Activated naive CD4-positive, alpha-beta T cell treated with anti-CD3 and anti-CD28 coated beads, Interleukin-2, amount 50 U/mL, for 16 hours (primary cell): ENCODE measurements at regions not wholly inside any gene's neighbourhood (a gene's known extent, or its start where the extent isn't known, plus 50 kb on each side); places are given as distances from the start of the nearest gene placed in this dataset.
A peak's percentile ranks its signal among the peaks of the same experiment; 100 is the strongest.
"Not testable (repeated sequence)": the region's sequence is repeated elsewhere in the genome, so short reads cannot be mapped to it uniquely, and the experiment has no call there.

Experiments used
- DNase-seq: peaks from one replicate; pipeline ENCODE4 v3.0.0-alpha.2; 2020

DNA sequence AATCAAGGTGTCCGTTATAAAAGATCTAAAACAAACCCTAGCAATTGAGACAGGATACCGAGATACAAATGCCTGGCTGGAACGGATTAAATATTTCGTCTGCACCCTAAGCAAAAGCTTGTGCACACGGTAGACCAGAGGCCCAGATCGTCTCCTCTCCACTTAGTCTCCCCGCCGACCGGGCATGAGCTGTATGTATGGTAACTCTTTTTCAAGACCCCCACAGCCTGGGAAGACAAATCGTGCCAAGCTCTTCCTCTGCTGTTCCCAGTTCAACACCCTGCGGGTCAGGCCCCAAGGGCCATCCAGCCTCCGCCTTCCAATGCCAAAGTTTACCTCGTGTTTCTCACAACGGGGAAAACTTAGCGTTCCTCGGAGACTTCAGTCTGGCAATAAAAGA lies 285.7 kb upstream of the GALNT17 start:
- no peak for DNase-seq

DNA sequence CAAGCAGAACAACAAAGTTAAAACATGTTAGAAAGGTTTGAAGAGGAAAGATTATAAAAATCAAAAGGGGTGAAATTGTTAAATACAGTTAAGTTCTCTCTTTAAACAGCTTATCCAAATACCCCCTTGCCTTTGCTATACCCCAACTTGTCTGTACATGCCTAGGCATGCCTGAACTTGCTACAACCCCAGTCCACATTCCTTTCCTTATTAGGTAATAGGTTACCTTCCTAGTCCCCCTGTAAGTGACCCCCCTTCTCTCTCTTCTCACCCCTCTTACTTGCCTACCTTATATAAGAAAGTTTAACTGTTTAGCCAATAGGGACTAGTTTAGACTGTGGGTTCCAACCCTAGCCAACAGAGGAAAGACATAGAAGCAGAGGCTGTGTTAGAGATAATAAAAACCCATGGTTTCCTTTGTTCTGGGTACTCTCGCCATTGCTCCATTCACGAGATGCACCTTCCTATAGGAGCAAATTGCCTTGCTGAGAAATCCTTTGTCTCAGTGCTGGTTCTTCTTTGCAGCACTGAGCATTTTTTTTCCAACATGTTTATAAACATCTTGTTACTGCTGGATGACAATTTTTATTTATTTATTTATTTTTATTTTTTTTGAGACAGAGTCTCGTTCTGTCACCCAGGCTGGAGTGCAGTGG lies 282.2 kb upstream of the GALNT17 start:
- DNase-seq, result no peak

DNA sequence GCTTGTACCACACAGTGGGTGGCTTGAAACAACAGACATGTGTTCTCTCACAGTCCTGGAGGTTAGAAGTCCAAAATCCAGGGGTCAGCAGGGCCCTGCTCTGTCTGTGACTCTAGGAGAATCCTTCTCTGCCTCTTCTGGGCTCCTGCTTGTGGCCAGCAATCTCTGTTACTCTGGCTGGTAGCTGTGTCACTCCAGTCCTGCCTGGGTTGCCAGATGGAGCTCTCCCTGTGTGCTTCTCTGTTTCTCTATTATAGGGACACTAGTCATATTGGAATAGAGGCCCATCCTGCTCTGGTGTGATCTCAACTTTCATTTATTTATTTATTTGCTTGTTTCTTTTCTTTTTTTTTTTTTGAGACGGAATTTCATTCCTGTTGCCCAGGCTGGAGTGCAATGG lies 276.6 kb upstream of the GALNT17 start:
- no peak for DNase-seq

DNA sequence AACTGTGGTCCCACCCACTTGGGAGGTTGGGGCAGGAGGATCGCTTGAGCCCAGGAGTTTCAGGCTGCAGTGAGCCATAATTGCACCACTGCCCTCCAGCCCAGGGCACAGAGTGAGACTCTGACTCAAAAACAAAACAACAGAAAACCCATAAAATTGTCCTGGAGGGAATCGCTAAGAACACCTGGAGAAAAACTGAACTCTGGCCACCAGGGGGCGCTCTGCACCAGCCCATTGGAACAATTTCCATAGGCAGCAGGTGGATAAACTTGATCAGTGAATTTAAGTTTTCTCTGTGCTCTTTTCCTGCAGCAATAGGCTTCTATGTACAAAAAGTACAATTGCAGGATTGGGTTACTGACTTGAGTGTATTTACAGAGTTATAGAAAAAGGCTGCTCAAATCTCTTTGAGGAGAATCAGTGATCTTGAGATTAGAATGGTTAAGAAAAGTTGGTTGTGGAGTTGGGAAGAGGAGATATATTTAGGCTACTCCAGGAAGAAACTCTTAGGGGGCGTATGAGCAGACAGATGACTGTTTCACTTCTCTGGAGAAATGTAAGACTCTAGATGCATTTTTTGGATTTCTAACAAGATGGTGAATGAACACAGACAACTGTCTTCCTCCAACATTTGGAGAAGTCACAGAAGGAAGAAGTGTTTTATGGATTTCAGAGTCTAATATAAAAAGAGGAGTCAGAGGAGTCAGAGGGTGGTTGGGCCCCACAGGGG lies 274.9 kb upstream of the GALNT17 start:
- peak; percentile 23 for DNase-seq

DNA sequence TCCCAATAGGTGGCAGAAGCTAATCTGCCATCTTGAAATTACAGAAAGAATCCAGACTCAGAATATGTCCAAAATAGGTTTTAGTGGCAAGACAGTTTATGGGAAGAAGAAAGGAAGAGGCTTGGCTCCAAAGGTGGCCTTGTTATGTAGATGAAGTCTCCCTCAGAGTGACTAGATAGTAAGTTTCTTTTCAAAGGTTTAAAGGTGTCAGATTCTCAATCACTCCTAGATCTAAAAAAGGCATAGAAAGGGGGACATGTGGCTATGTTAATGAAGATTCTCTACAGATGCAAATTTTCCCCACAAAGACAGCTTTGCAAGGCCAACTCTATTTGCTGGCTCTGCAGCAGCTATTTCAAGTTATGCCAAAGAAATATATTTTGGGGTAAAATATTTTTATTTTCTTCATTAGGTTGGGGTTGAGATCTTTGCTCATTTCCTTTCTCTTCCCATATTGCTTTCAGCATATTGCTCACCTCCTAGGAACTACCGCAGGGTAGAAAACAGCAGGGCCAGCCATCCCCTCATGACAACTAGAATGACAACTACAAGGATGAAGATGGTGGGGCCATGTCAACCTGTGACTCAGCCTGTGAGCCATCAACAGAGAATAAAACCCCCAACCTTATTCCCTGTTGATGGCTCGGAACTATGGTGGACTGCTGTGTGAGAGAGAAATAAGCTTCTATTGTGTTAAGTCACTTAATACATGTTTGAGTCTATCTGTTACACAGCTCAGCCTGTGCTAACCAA lies 274.0 kb upstream of the GALNT17 start:
- DNase-seq, result no peak

DNA sequence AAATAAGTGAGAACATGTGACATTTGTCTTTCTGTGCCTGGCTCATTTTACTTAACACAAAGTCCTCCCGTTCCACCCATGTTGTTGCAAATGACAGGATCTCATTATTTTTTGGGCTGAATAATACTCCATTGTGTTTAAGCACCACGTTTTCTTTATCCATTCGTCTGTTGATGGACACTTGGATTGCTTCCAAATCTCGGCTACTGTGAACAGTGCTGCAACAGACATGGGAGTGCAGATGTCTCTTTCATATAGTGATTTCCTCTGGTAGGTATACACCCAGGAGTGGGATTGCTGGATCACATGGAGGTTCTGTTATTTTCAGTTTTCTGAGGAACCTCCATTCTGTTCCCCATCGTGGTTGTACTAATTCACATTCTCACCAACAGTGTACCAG lies 264.4 kb upstream of the GALNT17 start:
- DNase-seq, result no peak

DNA sequence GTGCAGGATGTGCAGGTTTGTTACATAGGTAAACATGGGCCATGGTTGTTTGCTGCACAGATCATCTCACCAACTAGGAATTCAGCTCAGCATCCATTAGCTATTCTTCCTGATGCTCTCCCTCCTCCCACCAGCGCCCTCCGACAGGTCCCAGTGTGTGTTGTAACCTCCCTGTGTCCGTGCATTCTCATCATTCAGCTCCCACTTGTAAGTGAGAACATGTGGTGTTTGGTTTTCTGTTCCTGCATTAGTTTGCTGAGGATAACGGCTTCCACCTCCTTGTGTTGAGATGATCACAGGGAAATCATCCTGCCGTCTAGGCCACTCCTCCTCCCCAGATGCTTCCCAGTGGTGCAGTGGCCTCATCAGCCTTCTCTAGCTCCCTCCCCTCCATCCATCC lies 261.6 kb upstream of the GALNT17 start:
- no peak for DNase-seq

DNA sequence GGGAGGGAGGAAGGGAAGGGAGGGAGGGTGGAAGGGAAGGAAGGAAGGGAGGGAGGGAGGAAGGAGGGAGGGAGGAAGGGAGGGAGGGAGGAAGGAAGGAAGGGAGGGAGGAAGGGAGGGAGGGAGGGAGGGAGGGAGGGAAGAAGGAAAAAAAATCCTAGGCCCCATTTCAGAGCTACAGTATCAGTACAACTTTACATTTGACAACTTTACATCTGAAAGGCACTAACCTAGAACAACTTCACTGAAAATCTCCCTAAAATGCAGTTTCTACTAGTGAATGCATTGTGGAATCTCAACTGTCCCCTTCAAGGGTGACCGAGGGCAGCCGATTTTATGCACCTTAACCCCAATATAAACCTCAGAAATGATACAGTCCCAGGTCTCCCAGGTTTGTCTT lies 259.8 kb upstream of the GALNT17 start:
- DNase-seq, result no peak

DNA sequence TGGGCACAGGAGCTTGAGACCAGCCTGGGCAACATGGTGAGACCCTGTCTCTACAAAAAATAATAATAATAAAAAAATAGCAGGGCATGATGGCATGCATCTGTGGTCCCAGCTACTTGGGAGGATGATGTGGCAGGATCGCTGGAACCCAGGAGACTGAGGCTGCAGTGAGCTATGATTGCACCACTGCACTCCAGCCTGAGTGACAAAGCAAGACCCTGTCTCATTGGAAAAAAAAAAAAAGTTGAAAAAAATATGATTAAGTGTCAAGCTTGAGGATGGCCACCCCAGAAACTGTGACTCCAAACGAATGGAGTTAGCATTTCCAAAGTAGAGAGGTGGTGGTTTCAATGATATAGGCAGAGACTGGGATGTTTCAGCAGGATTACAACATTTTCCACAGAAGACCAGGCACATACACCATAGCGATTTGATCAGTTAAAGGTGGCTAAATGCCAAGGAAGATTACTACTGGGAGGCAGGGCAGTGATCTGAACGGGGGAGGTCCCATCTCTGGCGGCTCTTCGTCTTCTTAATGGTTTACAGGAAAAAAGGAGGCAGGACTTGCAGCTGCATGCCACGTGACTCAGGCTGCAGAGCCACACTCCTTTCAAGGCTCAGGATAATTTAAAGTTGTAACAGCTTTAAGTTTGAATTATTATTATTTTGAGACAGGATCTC lies 250.6 kb upstream of the GALNT17 start:
- DNase-seq, result no peak

DNA sequence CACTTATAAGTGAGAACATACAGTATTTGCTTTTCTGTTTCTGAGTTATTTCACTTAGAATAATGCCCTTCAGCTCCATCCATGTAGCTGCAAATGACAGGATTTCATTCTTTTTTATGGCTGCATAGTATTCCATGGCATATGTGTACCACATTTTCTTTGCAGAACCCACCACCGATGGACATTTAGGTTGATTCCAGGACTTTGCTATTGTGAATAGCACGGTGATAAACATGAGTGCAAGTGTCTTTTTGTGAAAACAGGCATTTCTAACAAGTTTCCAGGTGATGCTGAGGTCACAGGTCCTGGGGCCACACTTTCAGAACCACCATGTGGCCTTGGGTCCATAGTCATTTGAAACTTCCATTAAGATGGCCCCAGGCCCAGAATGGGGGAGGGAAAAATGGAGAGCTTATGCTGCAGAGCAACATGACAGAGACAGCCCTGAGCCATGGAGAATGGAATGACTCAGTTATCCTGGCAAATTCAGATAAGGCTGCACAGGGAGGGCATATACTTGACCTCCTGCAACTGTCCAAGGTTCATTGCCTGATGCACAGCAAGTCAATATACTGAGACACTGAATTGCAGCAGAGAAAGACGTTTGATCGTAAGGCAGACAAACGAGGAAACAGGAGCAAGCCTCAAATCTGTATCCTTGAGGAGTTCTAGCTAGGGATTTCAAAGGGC lies 248.0 kb upstream of the GALNT17 start:
- no peak for DNase-seq

DNA sequence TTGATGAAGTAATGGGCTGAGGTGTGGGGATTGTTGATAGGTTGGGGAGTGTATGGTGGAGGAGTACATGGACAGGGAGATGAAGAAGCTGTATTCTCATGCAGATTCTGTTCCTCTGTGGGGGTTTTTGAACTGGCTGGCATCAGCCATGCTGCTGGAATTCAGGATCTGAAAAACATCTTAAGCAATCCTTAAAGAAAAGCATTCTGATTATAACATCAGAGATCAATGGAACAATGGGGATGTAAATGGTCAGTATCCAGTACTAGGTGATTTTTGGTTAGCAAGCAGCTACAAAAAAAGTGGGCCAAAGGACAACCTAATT lies 247.5 kb upstream of the GALNT17 start:
- no peak for DNase-seq

DNA sequence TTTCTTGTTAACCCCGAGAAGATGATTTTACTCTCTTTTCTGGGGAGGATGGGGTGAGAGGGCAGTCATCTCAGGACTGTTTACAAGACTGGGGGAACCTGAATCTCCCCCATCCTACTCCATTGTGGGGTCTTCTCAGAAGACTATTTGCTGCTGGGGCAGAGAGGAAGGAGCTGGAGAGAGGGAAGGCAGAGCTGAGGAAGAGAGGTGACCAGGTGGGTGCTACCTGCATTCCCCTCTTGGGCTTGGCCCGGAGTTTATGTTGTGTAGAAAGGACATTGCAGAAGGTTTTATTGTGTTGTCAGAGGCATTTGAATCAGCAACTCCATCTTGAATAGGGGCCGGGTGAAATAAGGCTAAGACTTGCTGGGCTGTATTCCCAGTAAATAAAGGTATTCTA lies 247.1 kb upstream of the GALNT17 start:
- no peak for DNase-seq

DNA sequence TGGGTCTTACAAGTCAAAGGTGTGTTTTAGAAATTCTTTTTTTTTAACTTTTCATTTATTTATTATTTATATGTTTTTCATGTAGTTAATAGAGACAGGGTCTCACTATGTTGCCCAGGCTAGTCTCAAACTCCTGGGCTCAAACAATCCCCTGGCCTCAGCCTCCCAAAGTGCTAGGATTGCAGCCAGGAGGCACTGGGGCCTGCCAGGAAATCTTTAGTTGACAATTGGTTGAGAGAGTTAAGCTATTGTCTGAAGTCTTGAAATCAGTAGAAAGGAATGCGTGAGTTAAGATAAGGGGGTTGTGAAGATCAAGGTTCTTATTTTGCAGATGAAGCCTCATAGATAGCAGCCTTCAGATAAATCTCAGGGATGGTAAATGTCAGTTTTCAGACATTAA lies 245.4 kb upstream of the GALNT17 start:
- DNase-seq, result no peak

DNA sequence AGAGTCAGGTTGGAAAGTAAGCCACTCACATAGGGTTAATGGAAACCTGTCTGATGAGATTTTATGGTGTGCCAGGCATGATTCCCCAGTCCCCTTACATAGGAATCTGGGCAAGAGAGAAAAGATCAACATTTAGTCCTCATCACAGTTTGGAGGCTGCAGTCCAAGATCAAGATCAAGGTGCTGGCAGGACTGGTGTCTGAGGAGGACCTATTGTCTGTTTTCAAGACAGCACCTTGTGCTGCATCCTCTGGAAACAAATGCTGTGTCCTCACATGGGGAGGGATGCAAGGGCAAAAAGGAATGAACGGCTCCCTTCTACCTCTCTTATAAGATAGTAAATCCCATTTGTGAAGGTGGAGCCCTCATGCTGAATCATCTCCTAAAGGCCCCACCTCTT lies 244.8 kb upstream of the GALNT17 start:
- no peak for DNase-seq

DNA sequence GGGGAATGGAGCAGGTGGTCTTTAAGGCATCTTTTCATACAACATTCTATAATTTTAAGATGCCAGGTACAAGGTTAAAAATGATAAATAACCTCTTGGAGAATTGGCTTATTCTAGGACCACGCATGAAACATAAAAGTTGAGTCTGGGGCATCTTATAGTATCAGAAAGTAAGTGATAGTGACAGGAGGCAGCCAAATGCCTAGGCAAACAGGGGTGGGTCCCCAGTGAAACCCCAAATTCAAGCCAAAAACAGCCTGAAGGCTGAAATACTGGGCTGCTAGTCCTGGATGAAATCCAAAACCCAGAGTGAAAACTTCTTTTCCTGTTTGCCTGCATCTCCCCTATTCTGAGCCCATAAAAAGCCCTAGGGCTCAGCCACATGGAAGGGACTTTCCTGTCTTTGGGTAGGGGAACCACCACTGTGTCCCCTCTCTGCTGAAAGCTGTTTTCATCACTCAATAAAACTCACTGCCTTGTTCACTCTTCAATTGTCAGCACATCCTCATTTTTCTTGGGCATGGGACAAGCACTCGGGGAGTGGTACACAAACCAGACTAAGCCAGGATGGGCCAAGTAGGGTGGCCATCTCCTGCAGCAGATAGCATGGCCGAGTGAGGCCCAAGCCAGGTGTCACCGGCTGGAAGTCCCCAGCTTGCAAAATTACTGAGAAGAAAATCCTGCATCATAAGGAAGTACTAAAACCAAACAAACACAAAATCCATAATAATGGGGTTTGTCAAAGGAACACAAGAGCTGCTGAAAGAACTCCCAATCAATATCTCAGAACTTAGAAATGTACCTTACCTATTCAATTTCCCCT lies 241.6 kb upstream of the GALNT17 start:
- no peak for DNase-seq

DNA sequence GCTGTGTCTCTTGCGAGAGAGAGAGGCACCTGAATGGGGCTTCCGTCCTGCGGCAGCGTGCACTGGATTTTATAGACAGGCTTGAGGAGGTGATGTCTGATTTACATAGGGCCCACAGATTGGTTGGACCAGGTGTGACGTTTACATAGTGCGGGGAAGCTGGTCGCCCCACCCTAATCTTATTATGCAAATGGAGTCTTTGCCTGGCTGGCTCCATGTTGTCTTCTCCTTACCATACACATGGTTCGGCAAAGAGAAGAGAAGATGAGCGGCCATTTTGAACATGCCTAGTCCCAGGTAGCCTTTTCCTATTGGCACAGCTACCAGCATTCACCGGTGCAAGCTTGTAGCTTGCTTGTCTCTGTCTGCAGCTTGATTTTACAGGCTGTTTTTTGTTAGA lies 238.5 kb upstream of the GALNT17 start:
- no peak for DNase-seq

DNA sequence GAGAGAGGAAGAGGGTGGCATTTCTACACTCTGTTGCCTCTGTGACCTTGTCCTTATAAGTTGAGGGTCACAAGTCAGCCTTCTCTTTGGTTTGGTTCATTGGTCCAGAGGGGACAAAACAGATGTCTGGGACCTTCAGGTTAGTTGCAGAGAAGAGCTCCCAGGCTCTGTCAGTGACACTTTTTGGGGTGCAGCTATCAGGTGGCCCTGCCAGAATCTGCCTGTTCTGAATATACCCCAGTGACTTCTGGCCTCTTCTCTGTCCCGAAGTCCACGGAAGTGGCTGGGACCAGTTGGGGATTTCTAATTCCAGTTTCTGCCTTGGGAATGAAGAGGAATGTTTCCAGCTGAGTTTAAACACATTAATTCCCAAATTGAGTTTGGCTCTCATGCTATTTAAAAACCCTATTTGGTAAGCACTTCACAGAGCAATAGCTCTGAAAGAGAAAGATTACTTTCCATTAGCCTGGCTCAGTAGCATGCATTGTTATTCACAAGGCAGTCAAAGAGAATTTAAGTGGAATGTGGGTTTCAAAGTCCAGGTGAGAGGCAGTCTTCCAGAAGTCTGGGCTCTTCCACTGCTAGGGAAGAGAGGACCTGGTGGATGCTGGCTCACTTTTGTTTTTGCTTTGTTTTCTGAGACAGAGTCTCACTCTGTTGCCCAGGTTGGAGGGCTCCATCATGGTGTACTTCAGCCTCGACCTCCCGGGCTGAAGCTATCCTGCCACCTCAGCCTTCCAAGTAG lies 237.8 kb upstream of the GALNT17 start:
- no peak for DNase-seq

DNA sequence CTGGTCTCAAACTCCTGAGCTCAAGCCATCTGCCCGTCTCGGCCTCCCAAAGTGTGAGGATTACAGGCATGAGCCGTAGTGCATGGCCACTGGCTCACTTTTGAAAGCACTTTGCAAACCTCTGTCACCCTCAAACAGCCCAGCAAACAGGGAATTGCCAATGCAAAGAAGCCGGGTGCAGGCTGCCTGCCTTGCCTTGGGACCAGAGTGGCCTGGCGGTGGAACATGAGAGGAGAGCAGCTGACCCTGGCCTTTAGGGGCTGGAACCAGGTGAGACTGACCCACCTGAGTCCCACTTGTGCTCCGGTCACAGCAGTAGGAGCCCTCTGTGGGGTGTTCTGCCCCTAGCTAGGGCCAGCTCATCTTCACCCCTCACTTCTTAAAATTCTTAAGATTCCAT lies 237.1 kb upstream of the GALNT17 start:
- no peak for DNase-seq

DNA sequence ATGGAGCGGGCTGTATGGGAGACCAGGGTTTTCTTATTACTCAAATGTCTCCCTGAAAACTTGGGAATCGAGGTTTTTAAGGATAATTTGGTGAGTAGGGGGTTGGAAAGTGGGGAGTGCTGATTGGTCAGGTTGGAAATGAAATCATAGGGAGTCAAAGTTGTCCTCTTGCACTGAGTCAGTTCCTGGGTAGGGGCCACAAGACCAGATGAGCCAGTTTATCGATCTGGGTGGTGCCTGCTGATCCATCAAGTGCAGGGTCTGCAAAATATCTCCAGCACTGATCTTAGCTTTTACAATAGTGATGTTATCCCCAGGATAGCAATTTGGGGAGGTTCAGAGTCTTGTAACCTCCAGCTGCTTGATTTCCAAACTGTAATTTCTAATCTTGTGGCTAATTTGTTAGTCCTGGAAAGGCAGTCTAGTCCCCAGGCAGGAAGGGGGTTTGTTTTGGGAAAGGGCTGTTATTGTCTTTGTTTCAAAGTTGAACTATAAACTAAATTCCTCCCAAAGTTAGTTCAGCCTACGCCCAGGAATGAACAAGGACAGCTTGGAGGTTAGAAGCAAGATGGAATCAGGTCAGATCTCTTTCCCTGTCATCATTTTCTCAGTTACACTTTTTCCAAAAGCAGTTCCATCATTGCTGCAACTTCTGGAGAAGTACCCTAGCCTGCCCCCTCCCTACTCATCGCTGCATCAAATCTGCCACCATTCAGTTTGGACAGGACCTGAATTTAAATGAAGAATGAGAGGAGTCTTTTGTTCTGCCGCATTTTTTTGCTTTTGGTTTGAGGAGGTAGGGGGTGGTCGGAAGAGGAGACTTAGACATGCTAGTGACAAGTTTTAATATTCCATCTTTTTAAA lies 236.4 kb upstream of the GALNT17 start:
- DNase-seq, result not testable (repeated sequence)
